Adrenal gland (tissue), 9 donors: ENCODE measurements at regions not wholly inside any gene's neighbourhood (a gene's known extent, or its start where the extent isn't known, plus 50 kb on each side); places are given as distances from the start of the nearest gene placed in this dataset.

Experiments
- DNase-seq, 7 donors: peaks; one replicate each; pipeline ENCODE4 v3.0.0-alpha.2; 2019 to 2020
- H3K27ac ChIP-seq, 5 donors: fragments of 200-600 bp; sonication (generic) in 4 of 5; 1 replicate in 3 of 5; 2 replicates in 2 of 5; pipeline versions ENCODE4 v1.5.1 to v1.8.0; 2016 to 2020; ENCODE audit warnings: mild to moderate bottlenecking in 1 of 5
- H3K27me3 ChIP-seq: fragments of 200-600 bp; 2 replicates; pipeline ENCODE4 v1.8.0; 2021
- H3K36me3 ChIP-seq, 2 donors: fragments of 200-600 bp; replicated peaks in 1 of 2; 1 replicate in 1 of 2; 2 replicates in 1 of 2; pipeline versions ENCODE4 v1.5.1 to v1.8.0; 2018 to 2022
- H3K4me1 ChIP-seq, 2 donors: fragments of 200-600 bp; replicated peaks in 1 of 2; 1 replicate in 1 of 2; 2 replicates in 1 of 2; pipeline versions ENCODE4 v1.5.1 to v1.8.0; 2018 to 2021
- H3K4me3 ChIP-seq, 4 donors: fragments of 200-600 bp; sonication (generic) in 3 of 4; one replicate each; pipeline ENCODE4 v1.5.1; 2016 to 2018
- H3K9me3 ChIP-seq, 3 donors: fragments of 200-600 bp; sonication (generic) in 1 of 3; replicated peaks in 1 of 3; 1 replicate in 2 of 3; 2 replicates in 1 of 3; pipeline versions ENCODE4 v1.5.1 to v1.8.0; 2016 to 2021
- CTCF ChIP-seq, 6 experiments: fragments of 450-650 bp in 4 of 6; fragments of 200-600 bp in 2 of 6; sonication (generic) in 1 of 6; IDR thresholded peaks; 1 replicate in 5 of 6; 2 replicates in 1 of 6; pipeline versions ENCODE4 v1.5.1 to v1.8.0; 2016 to 2021; ENCODE audit warnings: antibody characterized with exemption in 6 of 6, mild to moderate bottlenecking in 2 of 6, moderate library complexity in 1 of 6
- POLR2A ChIP-seq, 2 donors: fragments of 450-650 bp; IDR thresholded peaks; one replicate each; pipeline ENCODE4 v1.6.1; 2017; ENCODE audit warnings: antibody characterized with exemption in 2 of 2, mild to moderate bottlenecking in 2 of 2, moderate library complexity in 1 of 2
- WGBS, 4 donors: extraction: QIAGEN DNeasy Blood & Tissue Kit in 2 of 4; methylation state at CpG; one replicate each; pipeline versions ENCODE4 v1.1.5 to v1.1.7; 2013 to 2017; 5-methylcytosine and 5-hydroxymethylcytosine counted together
- intact Hi-C, 2 donors: fragments of 100-400 bp; cut with DNase I; formaldehyde crosslinking; loops; one replicate each; pipeline versions ENCODE4 v1.14.1 to v1.15.0; 2022 to 2023
- donor health status: healthy with polysubstance abuse.
- donor health status: Bipolar disorder and iron deficiency.
- donor health status: DM: yes; HTN: yes; CAD: no.
- donor health status: DM: no; HTN: no; CAD: no.
- donor health status: DM: no; HTN: no; CAD: no.

GRCh38 chr2:189276277-189276676 is 96.7 kb upstream of the COL5A2 start:
- intact Hi-C loops: no loop called here
- H3K27me3 ChIP-seq: no peaks in the 10 kb centered on the region
- H3K4me3 ChIP-seq: no peak overlapping the region
- 74 to 87% (median 82%) methylated on average over 2 of the region's 2 CpGs for WGBS, 4 donors
- H3K36me3 ChIP-seq: no peaks in the 10 kb centered on the region
- H3K4me1 ChIP-seq: no peaks in the 10 kb centered on the region
- TF ChIP-seq CTCF (IDR thresholded peaks at IDR 0.05) (no peak), POLR2A (IDR thresholded peaks at IDR 0.05) (no peak)
- no peaks in the 10 kb centered on the region for H3K9me3 ChIP-seq
- DNase-seq: no peak
- no peak overlapping the region for H3K27ac ChIP-seq

DNA sequence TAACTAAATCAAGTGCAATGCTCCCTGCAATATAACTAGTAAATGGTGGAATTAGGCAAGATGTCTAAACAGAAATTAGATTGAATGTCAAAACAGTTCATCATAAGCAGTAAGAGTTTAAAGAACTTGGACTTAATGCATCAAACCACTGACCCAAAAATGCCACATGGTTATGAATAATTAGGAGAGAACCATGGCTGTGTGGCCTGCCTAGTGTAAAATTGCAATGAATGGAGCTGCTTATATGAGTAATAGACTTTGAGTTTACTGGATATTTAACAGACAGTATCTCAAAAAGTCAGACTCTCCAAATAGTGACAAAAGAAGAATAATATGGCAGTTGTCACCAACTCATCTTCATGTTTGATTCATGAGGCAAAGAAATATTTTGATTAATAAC is 101.6 kb upstream of the COL5A2 start:
- DNase-seq: no peak
- Histone ChIP-seq H3K27ac (no peak overlapping the region), H3K9me3 (no peaks in the 10 kb centered on the region), H3K36me3 (no peaks in the 10 kb centered on the region), H3K27me3 (no peaks in the 10 kb centered on the region), H3K4me1 (peaks cover 0 to 11% of the 10 kb centered on the region in 2 donors), H3K4me3 (no peak overlapping the region)
- TF ChIP-seq CTCF (IDR thresholded peaks at IDR 0.05): no peak
- TF ChIP-seq POLR2A (IDR thresholded peaks at IDR 0.05): no peak
- intact Hi-C loops: loop anchor here (10.0 kb wide), 2 partner anchors 136 to 166 kb away; no protein-coding TSS in a partner anchor

GRCh38 chr2:189285349-189285748 is 105.8 kb upstream of the COL5A2 start:
- H3K4me1 ChIP-seq: peaks cover 0 to 20% of the 10 kb centered on the region in 2 donors
- no peak for DNase-seq
- intact Hi-C loops: loop anchor here (5.0 to 10.0 kb wide), 3 partner anchors 127 to 171 kb away; no protein-coding TSS in a partner anchor
- no peaks in the 10 kb centered on the region for H3K27me3 ChIP-seq
- TF ChIP-seq POLR2A (IDR thresholded peaks at IDR 0.05) (no peak), CTCF (IDR thresholded peaks at IDR 0.05) (no peak)
- H3K36me3 ChIP-seq: no peaks in the 10 kb centered on the region
- 41 to 51% (median 44%) methylated on average over 2 of the region's 2 CpGs for WGBS, 4 donors
- peaks cover 0 to 6% (median 0%) of the 10 kb centered on the region in 3 donors for H3K9me3 ChIP-seq
- H3K4me3 ChIP-seq: no peak overlapping the region
- H3K27ac ChIP-seq: no peak overlapping the region

- intact Hi-C loops: loop anchor here (5.0 to 10.0 kb wide), 3 partner anchors 126 to 171 kb away; no protein-coding TSS in a partner anchor
- Histone ChIP-seq H3K27ac (peak overlapping the region in 1 of 5 donors; percentile 40), H3K4me1 (peaks cover 0 to 20% of the 10 kb centered on the region in 2 donors), H3K27me3 (no peaks in the 10 kb centered on the region), H3K4me3 (no peak overlapping the region), H3K36me3 (no peaks in the 10 kb centered on the region), H3K9me3 (peaks cover 0 to 6% (median 0%) of the 10 kb centered on the region in 3 donors)
- TF ChIP-seq POLR2A (IDR thresholded peaks at IDR 0.05): no peak
- no peak for TF ChIP-seq CTCF (IDR thresholded peaks at IDR 0.05)
- DNase-seq: no peak
- 75 to 85% (median 80%) methylated on average over 3 of the region's 3 CpGs for WGBS, 4 donors
These were observed 106.5 kb upstream of the COL5A2 start for GRCh38 chr2:189285962-189286645.
